Left lung (tissue), 4 donors: ENCODE measurements at regions not wholly inside any gene's neighbourhood (a gene's known extent, or its start where the extent isn't known, plus 50 kb on each side); places are given as distances from the start of the nearest gene placed in this dataset.
A peak's percentile ranks its signal among the peaks of the same experiment; 100 is the strongest.

ENCODE experiments used
- ATAC-seq: fragments of 200-7000 bp; cut with Tn5 transposase; one replicate; pipeline ENCODE4 v1.9.1; 2020; ENCODE audit warnings: moderate library complexity
- DNase-seq, 4 donors: peaks; one replicate each; pipeline ENCODE4 v3.0.0-alpha.2; 2013 to 2020
- H3K27ac ChIP-seq, 2 donors: fragments of 200-600 bp; sonication (generic) in 1 of 2; one replicate each; pipeline versions ENCODE4 v1.5.0 to v1.8.0; 2020 to 2021
- H3K27me3 ChIP-seq, 2 donors: fragments of 200-600 bp; sonication (generic) in 1 of 2; one replicate each; pipeline versions ENCODE4 v1.5.0 to v1.8.0; 2020 to 2021
- H3K36me3 ChIP-seq, 2 donors: fragments of 200-600 bp; sonication (generic) in 1 of 2; one replicate each; pipeline versions ENCODE4 v1.5.0 to v1.8.0; 2020 to 2021
- H3K4me1 ChIP-seq, 2 donors: fragments of 200-600 bp; one replicate each; pipeline ENCODE4 v1.8.0; 2021
- H3K4me3 ChIP-seq, 2 donors: fragments of 200-600 bp; sonication (generic) in 1 of 2; one replicate each; pipeline versions ENCODE4 v1.5.0 to v1.8.0; 2020 to 2021; ENCODE audit warnings: mild to moderate bottlenecking in 1 of 2
- H3K9me3 ChIP-seq, 2 donors: fragments of 200-600 bp; sonication (generic) in 1 of 2; one replicate each; pipeline versions ENCODE4 v1.5.0 to v1.8.0; 2020 to 2021
- CTCF ChIP-seq, 2 donors: fragments of 200-600 bp; sonication (generic) in 1 of 2; IDR thresholded peaks; one replicate each; pipeline versions ENCODE4 v1.5.0 to v1.8.0; 2021; ENCODE audit warnings: antibody characterized with exemption in 2 of 2
- intact Hi-C, 2 donors: fragments of 100-400 bp; cut with DNase I; formaldehyde crosslinking; loops; one replicate each; pipeline versions ENCODE4 v1.11.2 to v1.14.2; 2022
- donor health status: DM: no; HTN: yes; CAD: no.
- donor health status: DM: no; HTN: no; CAD: no.

- H3K4me1 ChIP-seq: no peaks in the 10 kb centered on the region
- no peak for ATAC-seq
- DNase-seq: no peak
- intact Hi-C loops: no loop called here
- no peak for TF ChIP-seq CTCF (IDR thresholded peaks at IDR 0.05)
- no peak overlapping the region for H3K27ac ChIP-seq
- H3K36me3 ChIP-seq: no peaks in the 10 kb centered on the region
- H3K27me3 ChIP-seq: no peaks in the 10 kb centered on the region
- no peak overlapping the region for H3K4me3 ChIP-seq
- no peaks in the 10 kb centered on the region for H3K9me3 ChIP-seq
These were observed 50.8 kb upstream of the CPOX start for GRCh38 chr3:98644168-98644567.

GRCh38 chr3:98645039-98645438, 51.6 kb upstream of the CPOX start:
- peak in 1 of 4 donors; percentile 36 for DNase-seq
- intact Hi-C loops: no loop called here
- no peak overlapping the region for H3K4me3 ChIP-seq
- no peaks in the 10 kb centered on the region for H3K36me3 ChIP-seq
- peak; percentile 57 for ATAC-seq
- no peaks in the 10 kb centered on the region for H3K27me3 ChIP-seq
- TF ChIP-seq CTCF (IDR thresholded peaks at IDR 0.05): no peak
- H3K9me3 ChIP-seq: no peaks in the 10 kb centered on the region
- no peak overlapping the region for H3K27ac ChIP-seq
- no peaks in the 10 kb centered on the region for H3K4me1 ChIP-seq

- TF ChIP-seq CTCF (IDR thresholded peaks at IDR 0.05): no peak
- Histone ChIP-seq H3K9me3 (no peaks in the 10 kb centered on the region), H3K4me3 (no peak overlapping the region), H3K27me3 (no peaks in the 10 kb centered on the region), H3K27ac (no peak overlapping the region), H3K36me3 (no peaks in the 10 kb centered on the region), H3K4me1 (peaks cover 0 to 4% of the 10 kb centered on the region in 2 donors)
- DNase-seq (no peak), ATAC-seq (no peak)
- intact Hi-C loops: no loop called here
These were observed 53.3 kb upstream of the CPOX start for GRCh38 chr3:98646680-98647079.

GRCh38 chr3:98647197-98647596, 53.8 kb upstream of the CPOX start:
- H3K27ac ChIP-seq: no peak overlapping the region
- no peaks in the 10 kb centered on the region for H3K9me3 ChIP-seq
- peaks cover 0 to 8% of the 10 kb centered on the region in 2 donors for H3K4me1 ChIP-seq
- intact Hi-C loops: no loop called here
- no peak overlapping the region for H3K4me3 ChIP-seq
- no peak for TF ChIP-seq CTCF (IDR thresholded peaks at IDR 0.05)
- H3K27me3 ChIP-seq: no peaks in the 10 kb centered on the region
- no peak for DNase-seq
- no peak for ATAC-seq
- H3K36me3 ChIP-seq: no peaks in the 10 kb centered on the region

GRCh38 chr3:98650971-98651779, 57.8 kb upstream of the CPOX start:
- Histone ChIP-seq H3K36me3 (no peaks in the 10 kb centered on the region), H3K27ac (peak overlapping the region in 1 of 2 donors; percentile 45), H3K4me1 (peaks cover 0 to 8% of the 10 kb centered on the region in 2 donors), H3K27me3 (no peaks in the 10 kb centered on the region), H3K4me3 (no peak overlapping the region), H3K9me3 (no peaks in the 10 kb centered on the region)
- no peak for TF ChIP-seq CTCF (IDR thresholded peaks at IDR 0.05)
- DNase-seq: peak in 2 of 4 donors; percentile 31 to 79
- peak; percentile 86 for ATAC-seq
- intact Hi-C loops: no loop called here
